GM23248 (cell line): ENCODE measurements at regions not wholly inside any gene's neighbourhood (a gene's known extent, or its start where the extent isn't known, plus 50 kb on each side); places are given as distances from the start of the nearest gene placed in this dataset.

Experiments
- DNase-seq: peaks from one replicate; pipeline ENCODE4 v3.0.0-alpha.2; 2015
- H2AFZ ChIP-seq: fragments of 200-600 bp; sonication (generic); 2 replicates; pipeline ENCODE4 v1.6.1; 2016; ENCODE audit warnings: antibody characterized with exemption
- H3F3A ChIP-seq: fragments of 200-600 bp; sonication (generic); 2 replicates; pipeline ENCODE4 v1.6.1; 2016; ENCODE audit warnings: mild to moderate bottlenecking, antibody characterized with exemption, mixed run types; ENCODE audit not compliant: insufficient read depth
- H3K27ac ChIP-seq: fragments of 200-600 bp; sonication (generic); 2 replicates; pipeline ENCODE4 v1.5.1; 2016; ENCODE audit warnings: mild to moderate bottlenecking
- H3K27me3 ChIP-seq: fragments of 200-600 bp; sonication (generic); replicated peaks from 2 replicates; pipeline ENCODE4 v1.6.1; 2016; ENCODE audit warnings: mild to moderate bottlenecking; ENCODE audit not compliant: insufficient read depth
- H3K36me3 ChIP-seq: fragments of 200-600 bp; sonication (generic); 2 replicates; pipeline ENCODE4 v1.6.1; 2016; ENCODE audit warnings: low read depth, mild to moderate bottlenecking
- H3K4me1 ChIP-seq: fragments of 200-600 bp; sonication (generic); 2 replicates; pipeline ENCODE4 v1.6.1; 2016; ENCODE audit warnings: mild to moderate bottlenecking; ENCODE audit not compliant: insufficient read depth
- H3K4me2 ChIP-seq: fragments of 200-600 bp; sonication (generic); one replicate; pipeline ENCODE4 v1.6.1; 2016; ENCODE audit warnings: mild to moderate bottlenecking; ENCODE audit not compliant: unreplicated experiment
- H3K4me3 ChIP-seq: fragments of 200-600 bp; sonication (generic); 2 replicates; pipeline ENCODE4 v1.5.1; 2016; ENCODE audit warnings: mild to moderate bottlenecking
- H3K79me2 ChIP-seq: fragments of 200-600 bp; sonication (generic); 2 replicates; pipeline ENCODE4 v1.6.1; 2016; ENCODE audit warnings: mild to moderate bottlenecking; ENCODE audit not compliant: insufficient read depth
- H3K9ac ChIP-seq: fragments of 200-600 bp; sonication (generic); 2 replicates; pipeline ENCODE4 v1.6.1; 2016; ENCODE audit warnings: mild to moderate bottlenecking
- H3K9me2 ChIP-seq: fragments of 200-600 bp; sonication (generic); 2 replicates; pipeline ENCODE4 v1.6.1; 2016; ENCODE audit warnings: mixed run types, mild to moderate bottlenecking, moderate library complexity; ENCODE audit not compliant: insufficient read depth
- H3K9me3 ChIP-seq: fragments of 200-600 bp; sonication (generic); one replicate; pipeline ENCODE4 v1.6.1; 2017; ENCODE audit warnings: low read depth
- H4K20me1 ChIP-seq: fragments of 200-600 bp; sonication (generic); 2 replicates; pipeline ENCODE4 v1.6.0; 2016; ENCODE audit not compliant: insufficient read depth
- EZH2 ChIP-seq: fragments of 200-600 bp; sonication (generic); IDR thresholded peaks from 2 replicates; pipeline ENCODE4 v1.6.1; 2018; ENCODE audit warnings: antibody characterized with exemption, mild to moderate bottlenecking; ENCODE audit not compliant: insufficient read depth, poor library complexity, severe bottlenecking
- EZH2phosphoT487 ChIP-seq: fragments of 200-600 bp; sonication (generic); IDR thresholded peaks from 2 replicates; pipeline ENCODE4 v1.6.1; 2018; ENCODE audit warnings: antibody characterized with exemption, moderate library complexity, mild to moderate bottlenecking, low read depth; ENCODE audit not compliant: insufficient read depth
- WGBS, 2 experiments: methylation state at CpG; one replicate each; pipeline ENCODE4 v1.1.6; 2015 to 2017; ENCODE audit warnings: low lambda C conversion rate in 2 of 2, low coverage in 1 of 2; ENCODE audit errors: missing lambda C conversion rate in 2 of 2; 5-methylcytosine and 5-hydroxymethylcytosine counted together
- in situ Hi-C: fragments of 300-500 bp; cut with MboI; formaldehyde crosslinking; loops from 2 replicates; pipeline ENCODE4 v1.15.0; 2020

- no peaks in the 10 kb centered on the region for H3K4me1 ChIP-seq
- H3K9ac ChIP-seq = no peak overlapping the region
- no peak overlapping the region for H3K4me3 ChIP-seq
- no peak overlapping the region for H2AFZ ChIP-seq
- in situ Hi-C loops = no loop called here
- no peaks in the 10 kb centered on the region for H3K36me3 ChIP-seq
- DNase-seq = no peak
- peaks cover 6% of the 10 kb centered on the region; the same call in 1 of the 2 replicates for H3K27me3 ChIP-seq
- 54 to 63% methylated on average over 14 to 23 of the region's 23 CpGs for WGBS, 2 experiments
- TF ChIP-seq EZH2phosphoT487 = no peak
- TF ChIP-seq EZH2 = no peak
- no peaks in the 10 kb centered on the region for H3K9me3 ChIP-seq
- no peaks in the 10 kb centered on the region for H3K79me2 ChIP-seq
- H3K4me2 ChIP-seq = no peak overlapping the region
- no peaks in the 10 kb centered on the region for H3F3A ChIP-seq
- H4K20me1 ChIP-seq = no peaks in the 10 kb centered on the region
- H3K27ac ChIP-seq = no peak overlapping the region
- no peaks in the 10 kb centered on the region for H3K9me2 ChIP-seq
Measured at GRCh38 chr9:135255841-135256580, 168.5 kb downstream of the OLFM1 start.

DNA sequence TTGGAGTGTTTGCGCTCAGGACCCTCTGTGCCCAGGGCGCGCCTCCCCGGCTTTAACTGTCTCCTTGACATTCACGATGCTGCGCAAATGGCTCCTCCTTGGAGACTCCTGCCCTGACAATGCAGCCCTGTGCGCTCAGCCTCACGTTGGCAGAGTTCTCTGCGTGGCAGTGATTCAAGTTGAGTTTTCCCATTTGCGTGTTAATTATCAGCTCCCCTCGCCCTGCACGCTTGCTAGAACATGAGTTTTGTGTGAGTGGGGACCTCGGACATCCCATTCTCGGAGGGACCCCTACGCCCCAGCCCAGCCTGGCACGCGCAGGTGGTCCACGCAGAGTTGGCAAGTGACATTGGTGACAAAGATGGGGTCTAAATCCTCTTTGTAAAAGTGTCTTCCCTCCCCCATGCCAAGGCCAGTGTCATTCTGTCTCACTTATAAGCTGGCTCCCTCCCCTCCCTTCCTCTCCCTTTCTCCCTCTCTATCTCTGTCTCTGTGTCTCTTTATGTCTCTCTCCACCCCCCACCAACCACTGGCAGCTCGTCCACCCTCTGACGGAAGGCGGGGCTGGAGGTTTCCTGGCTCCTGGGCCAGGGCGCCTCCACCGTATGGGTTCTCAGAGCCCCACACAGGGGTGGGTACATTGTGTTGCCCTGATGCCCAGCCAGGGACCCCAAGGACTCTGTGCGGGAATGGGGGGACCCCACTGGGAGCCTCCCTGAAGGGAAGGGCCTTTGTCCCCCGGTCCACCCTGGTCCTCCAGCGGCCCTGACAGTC lies 169.3 kb downstream of the OLFM1 start:
- no peak overlapping the region for H3K4me3 ChIP-seq
- no peaks in the 10 kb centered on the region for H4K20me1 ChIP-seq
- WGBS, 2 experiments = 53 to 56% methylated on average over 26 of the region's 26 CpGs
- H3K36me3 ChIP-seq = no peaks in the 10 kb centered on the region
- H3K4me2 ChIP-seq = no peak overlapping the region
- no peaks in the 10 kb centered on the region for H3K79me2 ChIP-seq
- H3K9me3 ChIP-seq = no peaks in the 10 kb centered on the region
- DNase-seq = no peak
- in situ Hi-C loops = no loop called here
- H3K9ac ChIP-seq = no peak overlapping the region
- H3K27ac ChIP-seq = no peak overlapping the region
- H3K4me1 ChIP-seq = no peaks in the 10 kb centered on the region
- no peak for TF ChIP-seq EZH2
- TF ChIP-seq EZH2phosphoT487 = no peak
- H3K27me3 ChIP-seq = peaks cover 7% of the 10 kb centered on the region; the same call in 1 of the 2 replicates
- no peaks in the 10 kb centered on the region for H3K9me2 ChIP-seq
- no peak overlapping the region for H2AFZ ChIP-seq
- no peaks in the 10 kb centered on the region for H3F3A ChIP-seq

- no peak for TF ChIP-seq EZH2phosphoT487
- TF ChIP-seq EZH2 = no peak
- no peak overlapping the region for H2AFZ ChIP-seq
- no peaks in the 10 kb centered on the region for H3K36me3 ChIP-seq
- in situ Hi-C loops = no loop called here
- H3K27ac ChIP-seq = no peak overlapping the region
- no peak for DNase-seq
- no peak overlapping the region for H3K4me3 ChIP-seq
- H3F3A ChIP-seq = no peaks in the 10 kb centered on the region
- H3K4me2 ChIP-seq = no peak overlapping the region
- no peaks in the 10 kb centered on the region for H3K79me2 ChIP-seq
- H3K27me3 ChIP-seq = peaks cover 7% of the 10 kb centered on the region; the same call in 1 of the 2 replicates
- 87 to 91% methylated on average over 21 to 23 of the region's 23 CpGs for whole genome bisulfite sequencing, 2 experiments
- H4K20me1 ChIP-seq = no peaks in the 10 kb centered on the region
- H3K9ac ChIP-seq = no peak overlapping the region
- no peaks in the 10 kb centered on the region for H3K9me2 ChIP-seq
- H3K9me3 ChIP-seq = no peaks in the 10 kb centered on the region
- no peaks in the 10 kb centered on the region for H3K4me1 ChIP-seq
Measured at GRCh38 chr9:135258461-135258860, 171.0 kb downstream of the OLFM1 start.

GRCh38 chr9:135259273-135259672 lies 171.8 kb downstream of the OLFM1 start:
- no peaks in the 10 kb centered on the region for H3F3A ChIP-seq
- no peak overlapping the region for H3K27ac ChIP-seq
- no peaks in the 10 kb centered on the region for H4K20me1 ChIP-seq
- no peaks in the 10 kb centered on the region for H3K36me3 ChIP-seq
- in situ Hi-C loops = no loop called here
- no peak overlapping the region for H2AFZ ChIP-seq
- H3K27me3 ChIP-seq = peaks cover 7% of the 10 kb centered on the region; the same call in 1 of the 2 replicates
- 73 to 74% methylated on average over 11 to 19 of the region's 19 CpGs for WGBS, 2 experiments
- H3K79me2 ChIP-seq = no peaks in the 10 kb centered on the region
- H3K9me2 ChIP-seq = no peaks in the 10 kb centered on the region
- TF ChIP-seq EZH2phosphoT487 (no peak), EZH2 (no peak)
- H3K4me2 ChIP-seq = no peak overlapping the region
- no peak overlapping the region for H3K9ac ChIP-seq
- H3K4me3 ChIP-seq = no peak overlapping the region
- no peaks in the 10 kb centered on the region for H3K4me1 ChIP-seq
- no peaks in the 10 kb centered on the region for H3K9me3 ChIP-seq
- no peak for DNase-seq
